NCI-H82 treated with DMSO at 0.1 percent for 48 hours (cell line): ENCODE measurements at regions not wholly inside any gene's neighbourhood (a gene's known extent, or its start where the extent isn't known, plus 50 kb on each side); places are given as distances from the start of the nearest gene placed in this dataset.
"Not testable (repeated sequence)": the region's sequence is repeated elsewhere in the genome, so short reads cannot be mapped to it uniquely, and the experiment has no call there.

ENCODE experiments used
- DNase-seq: peaks from one replicate; lab custom pipeline; 2025; ENCODE audit not compliant: unreplicated experiment; lab: John Stamatoyannopoulos, UW

DNA sequence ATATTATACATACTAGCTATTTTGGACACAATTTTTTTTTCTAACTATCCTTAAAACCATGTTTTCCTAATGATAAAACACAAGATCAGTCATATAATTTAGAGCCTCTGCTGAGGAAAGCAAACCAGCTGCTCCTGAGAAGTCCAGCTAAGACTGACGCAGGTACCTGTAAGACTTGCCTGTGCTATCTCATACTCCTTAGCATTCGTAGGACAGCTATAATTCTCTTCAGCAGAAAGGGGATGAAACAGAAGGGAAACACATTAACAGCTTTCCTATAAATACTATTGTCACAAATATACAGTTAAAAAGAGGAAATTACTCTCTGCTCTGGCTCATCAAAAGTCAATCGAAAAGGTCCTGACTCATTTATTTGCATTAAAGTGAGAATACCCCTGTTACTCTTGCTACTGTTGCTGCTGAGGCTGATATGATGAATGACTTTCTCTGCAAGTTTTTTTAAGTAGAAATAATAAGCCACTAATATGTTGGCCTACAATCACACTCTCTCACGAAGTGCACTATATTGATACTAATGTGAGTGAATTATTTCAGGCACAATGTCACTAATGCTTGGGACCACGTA is 757.1 kb downstream of the KCNT2 start:
- DNase-seq: no peak

DNA sequence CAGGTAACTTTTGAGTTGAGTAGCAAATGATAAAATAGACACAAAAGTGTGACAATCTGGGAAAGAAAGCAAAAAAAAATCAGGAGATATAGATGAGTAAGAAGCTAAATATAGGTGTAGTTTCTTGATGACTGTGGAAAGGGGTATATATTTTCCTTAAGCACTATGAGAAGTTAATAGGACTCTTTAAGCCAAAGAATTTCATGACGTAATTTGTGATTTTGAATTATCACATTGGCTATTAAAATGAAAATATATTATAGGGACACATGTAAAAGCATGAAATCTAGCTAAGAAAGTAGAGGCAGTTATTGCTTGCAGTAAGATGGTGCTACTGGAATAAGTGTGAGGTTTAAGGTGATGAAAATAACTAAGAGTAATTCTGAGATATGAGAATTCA is 759.1 kb downstream of the KCNT2 start:
- DNase-seq: no peak

DNA sequence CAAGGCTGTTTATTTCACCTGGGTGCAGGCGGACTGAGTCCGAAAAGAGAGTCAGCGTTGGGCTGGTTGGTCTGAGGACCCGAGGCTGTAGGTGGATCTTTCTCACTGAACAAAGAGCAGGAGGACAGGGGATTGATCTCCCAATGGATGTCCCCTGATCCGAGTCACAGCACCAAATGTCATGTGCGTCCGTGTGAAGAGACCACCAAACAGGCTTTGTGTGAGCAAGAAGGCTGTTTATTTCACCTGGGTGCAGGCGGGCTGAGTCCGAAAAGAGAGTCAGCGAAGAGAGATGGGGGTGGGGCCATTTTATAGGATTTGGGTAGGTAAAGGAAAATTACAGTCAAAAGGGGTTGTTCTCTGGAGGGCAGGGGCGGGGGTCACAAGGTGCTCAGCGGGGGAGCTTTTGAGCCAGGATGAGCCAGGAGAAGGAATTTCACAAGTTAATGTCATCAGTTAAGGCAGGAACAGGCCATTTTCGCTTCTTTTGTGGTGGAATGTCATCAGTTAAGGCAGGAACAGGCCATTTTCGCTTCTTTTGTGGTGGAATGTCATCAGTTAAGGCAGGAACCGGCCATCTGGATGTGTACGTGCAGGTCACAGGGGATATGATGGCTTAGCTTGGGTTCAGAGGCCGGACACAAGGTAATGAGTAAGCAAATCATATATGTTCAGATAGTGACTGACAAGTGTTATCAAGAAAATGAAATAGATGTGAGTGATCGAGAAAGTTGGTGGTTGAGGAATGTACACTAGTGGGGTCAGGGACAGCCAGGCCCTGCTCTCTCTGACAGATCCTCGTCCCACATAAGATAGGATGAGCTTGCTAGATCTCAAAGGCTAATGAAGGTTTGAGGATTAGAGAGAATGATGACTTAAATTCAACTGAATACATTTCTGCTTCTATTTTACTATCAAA is 760.0 kb downstream of the KCNT2 start:
- not testable (repeated sequence) for DNase-seq

DNA sequence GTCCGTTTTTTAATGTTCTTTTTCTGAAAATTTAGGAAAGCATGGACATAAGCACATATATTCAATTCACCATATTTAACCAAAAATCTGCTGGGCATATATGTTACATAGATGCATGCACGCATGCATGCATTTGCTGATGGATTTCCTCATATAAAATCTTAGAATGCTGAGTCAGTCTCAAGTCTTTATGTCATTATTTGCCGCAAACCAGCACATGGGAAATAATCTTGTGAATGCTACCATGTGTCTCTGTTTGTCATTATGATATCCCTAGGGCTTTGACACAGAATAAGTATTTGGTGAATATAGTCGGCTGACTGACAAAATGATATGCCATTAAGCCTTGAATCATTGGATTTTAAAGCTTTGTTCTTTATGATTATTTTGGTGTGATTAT is 776.5 kb downstream of the KCNT2 start:
- DNase-seq: no peak

DNA sequence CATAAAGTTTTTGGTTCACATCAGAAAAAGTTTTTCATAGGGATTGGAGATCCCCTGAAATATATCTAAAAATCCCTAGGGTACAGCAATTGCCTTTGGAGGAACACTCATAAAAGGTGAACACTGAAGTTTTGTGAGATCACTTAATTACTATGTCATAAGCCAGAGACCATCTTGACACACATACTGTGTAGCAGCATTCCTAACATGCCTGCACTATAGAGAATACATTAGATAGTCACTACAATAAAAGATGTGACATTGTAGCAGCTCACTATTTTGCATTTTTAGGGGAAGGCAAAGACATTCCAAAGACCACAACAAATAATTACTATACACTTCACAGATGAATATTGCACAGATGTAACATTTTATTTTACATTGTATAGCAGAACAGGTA is 779.9 kb downstream of the KCNT2 start:
- no peak for DNase-seq

DNA sequence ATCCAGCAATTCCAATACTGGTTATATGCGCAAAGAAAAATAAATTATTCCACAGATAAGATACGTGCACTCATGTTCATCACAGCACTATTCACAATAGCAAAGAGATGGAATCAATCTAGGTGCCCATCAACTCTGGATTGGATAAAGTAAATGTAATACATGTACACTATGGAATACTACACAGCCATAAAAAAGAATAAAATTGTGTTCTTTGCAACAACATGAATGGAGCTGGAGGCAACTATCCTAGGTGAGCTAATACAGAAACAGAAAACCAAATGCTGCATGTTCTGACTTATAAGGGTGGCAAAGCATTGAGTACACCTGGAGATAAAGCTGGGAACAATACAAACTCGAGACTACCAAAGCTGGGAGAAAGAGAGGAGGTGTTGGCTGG is 787.3 kb downstream of the KCNT2 start:
- DNase-seq: no peak

DNA sequence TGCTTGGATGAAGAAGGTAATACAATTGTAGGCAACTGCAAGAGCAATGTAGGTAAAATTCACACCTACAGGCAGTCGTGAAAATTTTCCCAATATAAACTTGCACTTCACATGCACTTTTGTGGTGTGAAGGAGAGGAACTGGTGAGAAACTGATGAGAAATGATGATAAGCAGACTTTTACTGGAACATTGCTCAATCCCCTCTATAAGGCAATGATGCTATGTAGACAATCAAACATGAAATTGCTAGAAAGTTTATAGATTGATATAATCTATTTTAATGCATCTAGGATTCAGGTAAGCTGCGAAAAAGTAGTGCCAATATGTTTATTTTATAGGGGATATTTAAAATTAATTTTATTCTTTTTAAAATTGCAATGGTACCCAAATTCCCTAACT is 802.2 kb downstream of the KCNT2 start:
- DNase-seq: no peak

DNA sequence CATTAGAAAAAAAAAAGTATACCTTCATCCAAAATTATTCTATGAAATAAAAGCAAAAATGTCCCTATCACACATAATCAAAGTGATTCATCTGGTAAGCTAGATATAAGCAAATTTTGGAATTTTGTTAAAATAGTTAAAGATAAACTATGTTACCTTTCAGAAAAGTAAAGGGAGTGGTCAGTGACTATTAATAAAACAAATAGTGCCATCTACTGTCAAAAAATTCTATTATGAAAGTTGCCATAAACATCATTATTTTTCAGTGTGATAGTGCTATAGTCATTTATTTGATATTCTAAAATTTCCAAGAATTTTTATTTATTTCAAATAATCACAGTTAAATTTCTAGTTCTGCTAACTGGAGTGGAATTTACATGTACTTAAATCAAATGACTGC is 803.7 kb downstream of the KCNT2 start:
- no peak for DNase-seq

DNA sequence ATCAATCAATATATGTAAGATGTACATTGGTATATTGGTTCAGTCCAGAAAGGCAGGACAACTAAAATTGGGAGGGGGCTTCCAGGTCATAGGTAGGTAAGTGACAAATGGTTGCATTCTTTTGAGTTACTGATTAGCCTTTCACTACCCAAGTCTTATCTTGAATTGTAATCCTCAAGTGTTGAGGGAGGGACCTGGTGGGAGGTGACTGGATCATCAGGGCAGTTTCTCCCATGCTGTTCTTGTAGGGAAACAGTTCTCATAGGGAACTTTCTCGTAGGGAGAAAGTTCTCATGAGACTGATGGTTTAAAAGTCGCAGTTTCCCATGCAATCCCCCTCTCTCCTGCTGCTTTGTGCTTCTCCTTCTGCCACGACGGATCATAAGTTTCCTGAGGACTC is 809.2 kb downstream of the KCNT2 start:
- no peak for DNase-seq

DNA sequence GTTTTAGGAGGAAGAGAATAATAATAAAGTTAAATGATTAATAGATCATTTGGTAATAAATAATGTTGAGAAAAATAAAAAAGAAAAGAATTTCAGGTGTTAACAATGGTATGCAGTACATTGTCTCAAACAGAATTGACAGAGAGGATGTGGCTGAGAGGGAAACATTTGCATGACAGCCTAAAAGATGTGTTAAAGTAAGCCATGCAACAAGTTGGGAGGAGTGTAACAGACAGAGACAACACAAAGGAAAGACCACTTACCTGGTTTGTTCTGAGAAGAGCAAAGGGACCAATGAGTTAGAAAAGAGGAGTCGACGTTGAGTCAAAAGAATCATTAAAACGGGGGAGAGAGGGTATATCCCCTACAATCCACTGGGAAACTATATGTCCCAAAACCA is 814.0 kb downstream of the KCNT2 start:
- no peak for DNase-seq

DNA sequence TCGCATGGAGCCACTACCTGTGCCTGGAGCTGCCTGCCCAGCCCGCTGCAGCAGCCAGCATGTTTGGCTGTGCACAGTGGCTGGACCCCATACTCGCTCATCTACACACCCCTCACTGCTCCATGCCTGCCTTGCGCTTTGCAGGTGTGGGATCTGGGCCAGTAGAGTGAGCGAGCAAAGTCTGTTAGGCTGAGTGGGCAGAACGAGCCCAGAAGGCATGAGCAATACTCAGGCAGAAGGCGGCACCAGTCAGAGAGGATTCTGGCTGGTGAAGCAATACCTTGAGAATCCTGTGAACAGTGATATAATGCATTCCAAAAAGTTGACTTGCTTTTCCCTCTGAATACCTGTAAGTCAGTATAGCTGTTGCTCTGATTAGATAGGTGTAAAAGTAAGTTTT is 816.4 kb downstream of the KCNT2 start:
- no peak for DNase-seq

DNA sequence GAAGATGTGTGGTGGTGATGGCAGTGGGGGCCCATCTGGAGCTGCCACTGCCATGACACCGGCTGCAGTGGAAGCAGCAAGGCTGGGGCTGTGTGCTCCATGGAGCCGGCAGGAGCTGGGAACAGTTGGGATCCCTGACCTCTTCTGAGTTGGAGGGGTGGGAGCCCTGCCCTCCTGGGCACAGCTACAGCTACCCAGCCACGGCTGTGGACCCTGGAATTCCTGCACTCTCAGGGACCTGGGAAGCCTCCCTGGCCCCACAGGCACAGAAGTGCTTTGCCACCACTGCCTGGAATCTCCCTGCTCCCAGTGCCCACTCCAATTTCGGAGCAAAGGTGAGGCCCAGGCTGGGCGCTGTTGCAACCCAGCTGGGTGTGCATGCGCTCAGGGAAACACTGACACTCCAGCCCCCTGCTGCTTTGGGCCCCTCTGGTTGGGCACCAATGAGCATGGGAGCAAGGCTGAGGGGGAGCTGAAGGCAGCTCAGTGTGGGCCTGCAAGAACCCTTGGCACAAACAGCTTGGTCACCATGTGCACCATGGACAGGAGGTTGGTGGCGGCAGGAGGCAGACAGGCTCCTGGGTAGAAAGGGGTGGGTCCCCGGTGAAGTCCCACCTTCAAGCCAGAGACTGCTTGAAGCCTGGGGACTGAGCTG is 817.6 kb downstream of the KCNT2 start:
- DNase-seq: no peak

DNA sequence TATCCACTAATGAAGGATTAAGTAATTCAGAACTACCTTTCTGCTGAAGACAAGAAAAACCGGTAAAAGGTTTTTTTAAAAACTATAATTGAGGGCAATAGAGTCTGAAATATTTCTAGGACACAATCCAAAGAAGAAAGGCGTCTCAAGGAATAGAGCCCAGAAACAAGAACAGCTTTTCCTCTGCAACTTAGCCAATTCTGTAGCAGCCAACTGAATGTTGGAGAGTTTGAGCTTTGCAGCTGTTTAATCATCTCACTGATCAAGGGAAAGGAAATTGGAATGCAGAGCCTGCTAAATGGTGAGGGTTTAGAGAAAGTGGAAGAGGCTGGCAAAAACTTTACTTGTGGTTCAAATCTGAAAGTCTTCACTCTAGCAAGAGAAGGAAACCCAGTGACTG is 818.9 kb downstream of the KCNT2 start:
- no peak for DNase-seq

DNA sequence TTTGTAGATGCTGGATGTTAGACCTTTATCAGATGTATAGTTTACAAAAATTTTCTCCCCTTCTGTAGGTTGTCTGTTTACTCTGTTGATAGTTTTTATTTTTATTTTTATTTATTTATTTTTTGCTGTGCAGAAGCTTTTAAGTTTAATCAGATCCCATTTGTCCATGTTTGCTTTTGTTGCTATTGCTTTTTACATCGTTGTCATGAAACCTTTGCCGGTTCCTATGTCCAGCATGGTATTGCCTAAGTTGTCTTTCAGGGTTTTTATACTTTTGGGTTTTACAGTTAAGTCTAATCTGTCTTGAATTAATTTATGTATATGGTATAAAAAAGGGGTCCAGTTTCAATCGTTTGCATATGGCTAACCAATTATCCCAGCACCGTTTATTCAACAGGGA is 819.5 kb downstream of the KCNT2 start:
- no peak for DNase-seq

DNA sequence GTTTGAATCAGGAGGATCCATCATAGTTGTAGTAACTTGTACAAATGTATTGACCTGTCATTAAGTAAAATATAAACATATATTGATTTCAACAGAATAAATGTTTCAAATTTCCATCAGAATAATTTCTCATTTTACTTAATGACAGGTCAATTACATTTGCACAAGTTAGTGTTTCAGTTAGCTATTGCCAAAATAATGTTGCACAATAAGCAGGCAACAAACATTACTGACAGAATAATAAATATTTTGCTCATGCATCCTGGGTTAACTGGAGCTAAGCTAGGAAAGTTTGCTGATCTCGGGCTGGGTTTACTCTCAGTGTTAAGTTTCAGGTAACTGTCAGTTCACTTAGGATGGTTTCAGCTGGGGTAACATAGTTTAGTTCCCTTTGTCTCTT is 822.4 kb downstream of the KCNT2 start:
- no peak for DNase-seq

DNA sequence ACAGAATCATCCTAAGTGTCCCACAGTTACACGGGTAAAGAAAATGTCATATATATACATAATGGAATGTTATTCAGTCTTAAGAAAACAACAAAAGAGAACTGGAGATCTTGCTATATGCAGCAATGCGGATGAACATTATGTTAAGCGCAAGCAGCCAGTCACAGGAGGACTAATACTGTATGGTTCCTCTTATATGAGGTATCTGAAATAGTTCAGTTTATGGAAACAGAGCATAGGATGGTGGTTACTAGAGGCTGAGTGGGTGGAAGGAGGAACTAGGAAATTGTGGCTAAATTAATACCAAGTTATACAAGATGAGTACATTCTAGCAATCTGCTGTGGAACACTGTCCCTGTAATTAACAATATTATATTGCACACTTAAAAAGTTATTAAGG is 834.3 kb downstream of the KCNT2 start:
- no peak for DNase-seq

DNA sequence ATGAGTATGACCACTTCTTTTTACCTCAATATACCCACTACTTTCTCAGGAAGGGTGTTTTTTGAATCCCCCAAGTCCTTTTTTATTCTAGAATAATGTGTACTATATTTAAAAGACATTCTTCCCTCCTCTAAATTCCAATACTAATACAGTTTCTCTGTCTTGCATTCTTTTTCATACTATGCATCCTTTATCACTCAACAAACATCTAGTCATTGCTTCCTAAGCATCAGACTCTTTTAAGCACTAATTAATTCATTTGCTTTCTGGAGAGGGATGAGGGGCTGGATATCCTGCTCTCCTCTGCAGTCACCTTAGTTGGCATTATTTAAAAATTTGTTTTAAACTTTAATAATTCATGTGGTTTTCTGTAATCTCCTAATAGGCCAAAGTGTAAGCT is 838.8 kb downstream of the KCNT2 start:
- no peak for DNase-seq

DNA sequence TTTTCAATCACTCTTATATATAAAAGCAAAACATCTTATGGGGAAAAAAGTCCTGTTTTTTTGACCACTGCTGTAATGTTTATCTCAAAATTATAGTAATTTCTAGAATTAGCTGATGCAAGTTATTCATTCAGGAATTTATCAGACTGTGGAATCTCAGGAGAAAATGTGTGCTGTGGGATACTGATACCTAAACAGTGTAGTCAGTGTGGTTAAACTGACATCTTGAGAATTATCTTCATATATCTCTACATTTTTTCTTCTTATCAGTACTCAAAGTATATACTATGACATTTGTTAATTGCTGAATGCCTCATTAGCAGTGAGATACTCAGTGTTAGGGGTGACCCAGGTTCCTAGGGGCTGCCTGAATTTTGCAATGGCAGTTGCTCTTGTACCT is 839.3 kb downstream of the KCNT2 start:
- DNase-seq: no peak

DNA sequence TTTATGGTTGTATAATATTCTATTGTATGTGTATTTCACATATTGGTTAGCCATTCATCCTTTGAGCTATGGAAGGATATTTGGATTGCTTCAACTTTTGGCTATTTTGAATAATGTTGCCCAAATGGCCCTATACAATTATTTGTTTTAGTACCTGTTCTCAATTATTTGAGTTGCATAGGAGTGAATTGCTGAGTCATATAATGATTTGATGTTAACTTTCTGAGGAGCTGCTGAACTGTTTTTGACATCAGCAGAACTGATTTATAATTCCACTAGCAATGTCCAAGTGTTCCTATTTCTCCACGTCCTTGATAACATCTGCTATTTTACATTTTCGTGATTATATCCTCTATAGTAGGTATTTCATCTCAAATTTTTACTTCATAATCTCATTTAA is 839.9 kb downstream of the KCNT2 start:
- no peak for DNase-seq

DNA sequence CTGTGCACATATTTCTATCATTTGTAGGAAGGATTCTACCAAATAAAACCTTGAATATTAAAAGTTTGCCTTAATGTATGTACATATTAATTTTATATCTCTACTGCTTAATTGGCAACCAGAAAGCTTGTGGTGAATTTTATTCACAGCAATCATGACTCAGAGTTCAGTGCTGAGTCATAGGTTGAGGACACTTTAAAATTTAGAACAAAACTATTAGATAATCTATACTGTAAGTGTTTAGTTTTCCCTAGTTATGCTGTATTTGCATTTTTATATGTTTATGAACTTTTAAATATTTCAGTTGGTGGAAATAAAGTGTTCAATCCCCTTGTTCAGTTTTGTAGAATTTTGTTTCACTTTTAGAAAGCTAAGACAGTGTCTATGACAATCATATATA is 841.5 kb downstream of the KCNT2 start:
- DNase-seq: no peak

DNA sequence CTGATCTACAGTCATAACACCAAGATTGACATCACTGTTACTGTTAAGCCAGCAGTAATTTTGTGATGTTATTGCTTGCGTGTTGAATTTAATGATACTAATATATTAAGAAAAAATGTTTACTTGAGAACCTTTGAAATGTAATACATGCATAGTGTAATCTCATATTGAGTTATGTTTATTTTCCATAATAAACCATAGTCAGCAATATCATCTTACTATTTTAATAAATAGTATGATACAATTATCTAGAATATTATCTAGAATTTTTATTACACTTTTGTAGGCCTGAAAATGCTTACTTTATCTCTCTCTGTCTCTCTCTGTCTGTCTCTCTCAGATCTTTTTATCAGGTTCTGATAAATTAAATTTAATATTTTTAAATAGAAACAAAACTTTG is 843.1 kb downstream of the KCNT2 start:
- no peak for DNase-seq

DNA sequence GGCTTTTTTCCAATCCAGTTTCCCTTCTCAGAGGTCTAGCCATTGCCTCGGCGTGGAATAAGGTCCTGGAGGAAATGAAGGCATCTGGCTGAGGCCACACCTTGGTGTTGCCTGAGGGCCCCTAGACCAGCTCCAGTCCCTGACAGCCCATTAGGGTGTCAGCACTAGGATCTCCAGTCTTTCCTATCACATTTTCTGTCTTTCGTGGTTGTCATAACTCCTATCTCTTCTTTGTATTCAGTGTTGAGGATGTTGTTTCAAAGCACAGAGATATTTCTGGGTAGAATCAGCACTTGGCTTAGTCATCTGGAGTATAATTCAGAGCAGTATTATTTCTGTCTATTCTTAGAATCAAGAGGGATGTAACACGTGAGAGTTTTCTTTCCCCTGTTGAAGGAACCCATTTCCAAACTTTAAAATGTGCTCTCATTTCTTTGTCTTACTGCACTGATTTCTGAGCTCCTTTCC is 844.3 kb downstream of the KCNT2 start:
- DNase-seq: no peak
